ENCODE measurements at regions not wholly inside any gene's neighbourhood (a gene's known extent, or its start where the extent isn't known, plus 50 kb on each side); places are given as distances from the start of the nearest gene placed in this dataset.
"Not testable (repeated sequence)": the region's sequence is repeated elsewhere in the genome, so short reads cannot be mapped to it uniquely, and the experiment has no call there.

GRCh38 chr15:55077052-55077451 lies 119.7 kb downstream of the RSL24D1 start:
- TF ChIP-seq SP1 (IDR thresholded peaks at IDR 0.05); BHLHE40 (IDR thresholded peaks at IDR 0.05; ENCODE audit: borderline replicate concordance); NFRKB (IDR thresholded peaks at IDR 0.05); ARNT (IDR thresholded peaks at IDR 0.05); TARDBP (IDR thresholded peaks at IDR 0.05); PKNOX1 (IDR thresholded peaks at IDR 0.05); FOXK2 (IDR thresholded peaks at IDR 0.05); FOXA1 (IDR thresholded peaks at IDR 0.05): not testable (repeated sequence)

Measured in HEK293T (cell line).